Progenitor cell of endocrine pancreas (in vitro differentiated cells): ENCODE measurements at regions not wholly inside any gene's neighbourhood (a gene's known extent, or its start where the extent isn't known, plus 50 kb on each side); places are given as distances from the start of the nearest gene placed in this dataset.

Experiments used
- DNase-seq: peaks from one replicate; pipeline ENCODE4 v3.0.0; 2021; ENCODE audit warnings: low spot score; ENCODE audit not compliant: unreplicated experiment
- H3K27ac Mint-ChIP-seq: 2 replicates; pipeline ENCODE4 v1.8.0; 2021; ENCODE audit warnings: mild to moderate bottlenecking, moderate library complexity, mixed read lengths
- H3K27me3 Mint-ChIP-seq: 2 replicates; pipeline ENCODE4 v1.8.0; 2021; ENCODE audit warnings: mixed read lengths
- H3K36me3 Mint-ChIP-seq: 2 replicates; pipeline ENCODE4 v1.8.0; 2022; ENCODE audit warnings: mixed read lengths; ENCODE audit not compliant: insufficient read depth
- H3K4me1 Mint-ChIP-seq: 2 replicates; pipeline ENCODE4 v1.8.0; 2021; ENCODE audit warnings: low read depth, mixed read lengths
- H3K4me3 Mint-ChIP-seq: 2 replicates; pipeline ENCODE4 v1.8.0; 2021; ENCODE audit warnings: low read depth, mild to moderate bottlenecking, moderate library complexity, mixed read lengths
- H3K9me3 Mint-ChIP-seq: 2 replicates; pipeline ENCODE4 v1.8.0; 2021; ENCODE audit warnings: low read depth, mixed read lengths
- TF ChIP-seq, protein P1 (sequence below): fragments of 200-600 bp; sonication (generic); IDR thresholded peaks from one replicate; pipeline ENCODE4 v1.5.0; 2021; ENCODE audit warnings: antibody characterized with exemption, mild to moderate bottlenecking; ENCODE audit not compliant: unreplicated experiment

DNA sequence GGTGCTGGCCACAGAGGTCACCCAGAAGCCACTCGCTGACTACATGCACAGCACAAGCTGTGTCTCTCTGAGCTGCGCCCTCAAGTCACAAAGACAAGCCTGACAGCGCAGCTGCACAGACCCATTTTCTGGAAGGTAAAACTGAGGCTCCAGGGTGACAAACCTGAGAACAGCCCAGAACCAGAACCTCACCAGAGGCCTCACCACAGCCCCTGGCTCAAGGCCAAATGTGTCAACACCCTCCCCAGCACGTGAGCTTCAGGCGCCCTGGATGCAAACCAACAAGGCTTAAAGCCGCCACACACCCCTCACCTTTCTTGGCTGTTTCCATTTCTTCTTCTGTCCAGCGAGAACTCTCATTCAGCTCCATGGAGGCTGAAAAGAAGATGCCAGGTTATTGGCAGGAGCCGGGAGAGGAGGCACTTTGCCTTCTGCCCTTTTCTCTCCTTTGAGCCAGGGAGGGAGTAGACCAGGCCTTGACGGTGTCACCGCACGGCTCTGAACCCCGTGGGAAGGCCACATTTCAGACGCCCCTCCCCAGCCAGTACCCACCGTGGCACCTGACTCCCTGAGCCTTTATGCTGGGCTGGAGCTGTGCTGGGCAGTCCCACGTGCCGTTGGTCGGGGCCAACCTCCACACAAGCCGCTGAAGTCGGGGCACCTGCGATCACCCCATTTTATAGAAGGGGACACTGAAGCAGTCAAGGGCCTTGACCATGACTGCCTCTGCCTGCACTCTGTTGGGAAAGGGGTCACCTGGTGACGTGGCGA lies 103.1 kb downstream of the RFLNA start:
- H3K4me3 Mint-ChIP-seq, result no peak overlapping the region
- no peaks in the 10 kb centered on the region for H3K9me3 Mint-ChIP-seq
- H3K4me1 Mint-ChIP-seq, result peaks cover 5% of the 10 kb centered on the region
- TF ChIP-seq, protein P1, sequence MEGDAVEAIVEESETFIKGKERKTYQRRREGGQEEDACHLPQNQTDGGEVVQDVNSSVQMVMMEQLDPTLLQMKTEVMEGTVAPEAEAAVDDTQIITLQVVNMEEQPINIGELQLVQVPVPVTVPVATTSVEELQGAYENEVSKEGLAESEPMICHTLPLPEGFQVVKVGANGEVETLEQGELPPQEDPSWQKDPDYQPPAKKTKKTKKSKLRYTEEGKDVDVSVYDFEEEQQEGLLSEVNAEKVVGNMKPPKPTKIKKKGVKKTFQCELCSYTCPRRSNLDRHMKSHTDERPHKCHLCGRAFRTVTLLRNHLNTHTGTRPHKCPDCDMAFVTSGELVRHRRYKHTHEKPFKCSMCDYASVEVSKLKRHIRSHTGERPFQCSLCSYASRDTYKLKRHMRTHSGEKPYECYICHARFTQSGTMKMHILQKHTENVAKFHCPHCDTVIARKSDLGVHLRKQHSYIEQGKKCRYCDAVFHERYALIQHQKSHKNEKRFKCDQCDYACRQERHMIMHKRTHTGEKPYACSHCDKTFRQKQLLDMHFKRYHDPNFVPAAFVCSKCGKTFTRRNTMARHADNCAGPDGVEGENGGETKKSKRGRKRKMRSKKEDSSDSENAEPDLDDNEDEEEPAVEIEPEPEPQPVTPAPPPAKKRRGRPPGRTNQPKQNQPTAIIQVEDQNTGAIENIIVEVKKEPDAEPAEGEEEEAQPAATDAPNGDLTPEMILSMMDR, result no peak
- no peak overlapping the region for H3K27ac Mint-ChIP-seq
- no peaks in the 10 kb centered on the region for H3K27me3 Mint-ChIP-seq
- H3K36me3 Mint-ChIP-seq, result peaks cover 15% of the 10 kb centered on the region
- DNase-seq, result no peak

DNA sequence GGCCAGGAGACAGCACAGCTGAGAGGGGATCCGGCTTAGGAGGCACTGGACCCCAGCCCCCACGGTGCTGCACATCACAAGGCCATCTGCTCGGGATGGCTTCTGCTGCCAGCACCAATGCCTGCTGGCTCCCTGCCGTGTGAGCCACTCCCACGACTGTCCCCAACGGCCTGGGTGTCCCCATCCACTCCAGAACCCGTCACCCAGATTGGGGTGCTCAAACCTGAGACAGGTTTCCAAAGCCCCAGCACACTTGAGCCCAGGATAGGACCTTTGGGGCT lies 102.4 kb downstream of the RFLNA start:
- Mint-ChIP-seq H3K27ac (peak overlapping the region; percentile 77), H3K4me1 (peaks cover 5% of the 10 kb centered on the region), H3K27me3 (no peaks in the 10 kb centered on the region), H3K9me3 (no peaks in the 10 kb centered on the region), H3K4me3 (no peak overlapping the region), H3K36me3 (peaks cover 15% of the 10 kb centered on the region)
- TF ChIP-seq, protein P1, result no peak
- no peak for DNase-seq

DNA sequence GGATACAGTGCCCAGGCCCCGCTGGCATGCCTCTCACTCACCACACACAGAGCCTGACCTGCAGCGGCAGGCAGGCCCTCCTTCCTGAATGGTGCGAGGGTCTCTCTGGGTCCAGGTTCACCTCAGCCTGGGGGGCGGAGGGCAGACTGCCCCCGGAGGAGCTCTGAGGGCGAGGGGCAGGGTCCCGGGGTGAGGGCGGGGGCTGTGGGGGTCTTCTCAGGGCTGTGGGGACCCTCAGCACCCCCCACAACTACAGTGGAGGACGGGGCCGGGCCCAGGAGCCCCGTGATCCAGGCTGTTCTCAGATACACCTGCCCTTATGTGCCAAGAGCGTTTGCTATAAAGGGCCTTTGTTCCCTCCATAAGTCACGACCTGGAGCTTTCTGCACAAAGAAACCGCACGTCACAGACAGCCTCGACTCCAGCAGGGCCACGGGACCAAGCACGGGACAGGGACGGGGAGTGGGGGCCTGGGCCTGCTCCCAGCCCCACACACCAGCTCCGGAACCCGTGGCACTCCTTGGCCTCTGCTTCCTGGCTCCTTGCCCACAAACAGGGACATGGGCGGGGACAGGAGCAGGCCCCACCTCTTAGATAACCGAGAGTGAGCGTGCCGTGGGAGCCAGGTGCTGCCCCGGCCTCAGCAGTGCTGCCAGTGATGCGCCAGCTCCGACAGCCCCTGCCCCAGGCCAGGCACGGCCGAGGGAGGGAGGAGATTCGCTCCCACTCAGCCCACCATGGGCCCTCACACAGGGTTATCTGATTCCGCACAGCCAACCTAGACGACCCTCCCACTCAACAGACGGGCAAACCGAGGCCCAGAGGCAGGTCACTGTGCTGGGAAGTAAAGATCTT lies 101.9 kb downstream of the RFLNA start:
- no peak for DNase-seq
- peaks cover 3% of the 10 kb centered on the region for H3K4me1 Mint-ChIP-seq
- TF ChIP-seq, protein P1, result no peak
- no peaks in the 10 kb centered on the region for H3K27me3 Mint-ChIP-seq
- H3K36me3 Mint-ChIP-seq, result peaks cover 15% of the 10 kb centered on the region
- H3K27ac Mint-ChIP-seq, result no peak overlapping the region
- H3K4me3 Mint-ChIP-seq, result no peak overlapping the region
- H3K9me3 Mint-ChIP-seq, result no peaks in the 10 kb centered on the region

DNA sequence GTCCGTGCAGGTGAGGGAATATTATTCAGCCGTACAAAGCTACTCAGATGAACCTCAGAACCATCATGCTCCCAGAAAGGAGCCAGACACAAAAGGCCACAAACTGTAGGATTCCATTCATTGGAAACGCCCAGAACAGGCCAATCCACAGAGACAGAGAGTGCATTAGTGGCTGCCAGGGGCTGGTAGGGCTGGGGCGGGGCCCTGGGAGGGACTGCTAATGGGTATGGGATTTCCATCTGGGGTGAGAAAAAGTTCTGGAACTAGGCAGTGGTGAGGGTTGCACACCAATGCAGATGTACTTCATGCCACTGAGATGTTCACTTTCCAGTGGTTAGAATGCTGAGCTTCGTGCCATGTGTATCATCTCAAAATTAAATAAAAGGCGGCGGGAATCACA lies 101.1 kb downstream of the RFLNA start:
- Mint-ChIP-seq H3K27me3 (no peaks in the 10 kb centered on the region), H3K27ac (peak overlapping the region; percentile 44), H3K4me1 (no peaks in the 10 kb centered on the region), H3K36me3 (peaks cover 11% of the 10 kb centered on the region), H3K9me3 (no peaks in the 10 kb centered on the region), H3K4me3 (no peak overlapping the region)
- TF ChIP-seq, protein P1, result no peak
- no peak for DNase-seq

DNA sequence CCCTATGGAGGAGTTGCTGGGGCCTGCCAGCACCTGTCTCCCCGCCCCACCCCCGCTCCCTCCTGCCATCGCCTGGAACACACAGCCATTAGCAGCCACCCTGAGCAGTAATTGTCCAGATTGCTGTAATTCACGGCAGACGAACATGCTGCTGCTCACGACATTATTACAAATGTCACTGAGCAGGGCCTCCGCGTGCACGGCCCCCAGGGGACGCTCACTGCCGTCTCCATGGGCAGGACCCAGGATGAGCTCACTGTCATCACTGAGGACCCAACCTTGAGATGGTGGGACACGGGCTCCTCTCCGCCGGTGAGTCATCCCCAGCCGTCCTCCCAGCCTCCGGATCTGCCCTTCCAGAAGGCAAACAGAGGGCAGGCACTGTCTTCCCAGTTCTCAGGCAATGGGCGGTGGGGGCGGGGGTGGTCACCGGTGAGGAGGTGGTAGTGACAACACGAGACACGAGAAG lies 100.4 kb downstream of the RFLNA start:
- H3K27me3 Mint-ChIP-seq, result no peaks in the 10 kb centered on the region
- no peak overlapping the region for H3K27ac Mint-ChIP-seq
- TF ChIP-seq, protein P1, result no peak
- no peaks in the 10 kb centered on the region for H3K9me3 Mint-ChIP-seq
- no peaks in the 10 kb centered on the region for H3K4me1 Mint-ChIP-seq
- DNase-seq, result no peak
- no peak overlapping the region for H3K4me3 Mint-ChIP-seq
- H3K36me3 Mint-ChIP-seq, result peaks cover 12% of the 10 kb centered on the region
